ENCODE measurements at regions not wholly inside any gene's neighbourhood (a gene's known extent, or its start where the extent isn't known, plus 50 kb on each side); places are given as distances from the start of the nearest gene placed in this dataset.

DNA sequence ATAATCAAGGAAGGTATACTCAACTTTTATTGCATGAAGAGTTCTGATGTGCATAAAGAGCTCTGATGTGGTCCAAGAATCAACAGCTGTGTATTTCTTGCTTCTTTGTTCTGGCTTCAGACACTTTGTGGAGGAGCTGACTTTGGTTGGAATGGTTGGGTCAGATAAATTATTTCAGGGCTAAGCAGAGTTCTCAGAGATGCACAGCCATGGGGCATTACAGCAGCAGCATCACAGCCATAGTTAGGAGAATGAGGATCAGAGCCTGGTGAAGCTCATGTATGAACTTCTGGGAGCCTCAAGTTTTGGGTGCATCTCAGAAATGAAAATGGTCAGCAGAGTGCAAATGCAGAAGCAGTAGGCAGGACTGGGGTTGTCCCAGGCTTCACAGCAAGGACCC, 267.4 kb upstream of the RUNX1 start:
- TF ChIP-seq GATA3 (IDR thresholded peaks at IDR 0.05; ENCODE audit: low read depth, low read length) (no peak), GATA2 (IDR thresholded peaks at IDR 0.05; ENCODE audit: low read depth, low read length) (no peak)

All from SH-SY5Y (cell line).